CD14-positive monocyte (primary cell): ENCODE measurements at regions not wholly inside any gene's neighbourhood (a gene's known extent, or its start where the extent isn't known, plus 50 kb on each side); places are given as distances from the start of the nearest gene placed in this dataset.

Experiments used
- DNase-seq, 3 donors: peaks; one replicate each; pipeline ENCODE4 v3.0.0-alpha.2; 2011 to 2022
- H2AFZ ChIP-seq: 2 replicates; pipeline ENCODE4 v1.6.0; 2012; ENCODE audit warnings: mild to moderate bottlenecking, low read depth, low read length, inconsistent platforms; ENCODE audit not compliant: insufficient read depth, poor library complexity, severe bottlenecking
- H3K27ac ChIP-seq, 2 donors: 1 replicate in 1 of 2; 2 replicates in 1 of 2; pipeline ENCODE4 v1.5.1; 2012 to 2013; ENCODE audit warnings: low read length in 2 of 2, control low read depth in 1 of 2, inconsistent platforms in 1 of 2, low read depth in 1 of 2, mild to moderate bottlenecking in 1 of 2
- H3K27me3 ChIP-seq, 2 donors: one replicate each; pipeline versions ENCODE4 v1.6.0 to v1.6.1; 2011 to 2013; ENCODE audit warnings: low read length in 2 of 2; ENCODE audit not compliant: control insufficient read depth in 2 of 2, insufficient read depth in 2 of 2
- H3K36me3 ChIP-seq, 2 donors: replicated peaks in 1 of 2; 1 replicate in 1 of 2; 2 replicates in 1 of 2; pipeline versions ENCODE4 v1.5.1 to v1.6.1; 2012 to 2013; ENCODE audit warnings: low read length in 2 of 2, control low read depth in 1 of 2, inconsistent platforms in 1 of 2, mild to moderate bottlenecking in 1 of 2; ENCODE audit not compliant: insufficient read depth in 2 of 2, control insufficient read depth in 1 of 2
- H3K4me1 ChIP-seq, 2 donors: 1 replicate in 1 of 2; 2 replicates in 1 of 2; pipeline versions ENCODE4 v1.5.1 to v1.6.1; 2012 to 2013; ENCODE audit warnings: low read length in 2 of 2, control low read depth in 1 of 2, inconsistent platforms in 1 of 2, mild to moderate bottlenecking in 1 of 2, moderate library complexity in 1 of 2; ENCODE audit not compliant: insufficient read depth in 2 of 2, control insufficient read depth in 1 of 2
- H3K4me2 ChIP-seq: replicated peaks from 2 replicates; pipeline ENCODE3; 2012; ENCODE audit warnings: low read length, moderate library complexity, mild to moderate bottlenecking; ENCODE audit not compliant: poor library complexity, severe bottlenecking; ENCODE audit errors: extremely low read depth
- H3K4me3 ChIP-seq, 3 experiments: fragments of 200-600 bp in 1 of 3; sonication (generic) in 1 of 3; replicated peaks in 1 of 3; 1 replicate in 2 of 3; 2 replicates in 1 of 3; pipeline ENCODE4 v1.5.1; 2011 to 2013; ENCODE audit warnings: low read length in 3 of 3, mild to moderate bottlenecking in 3 of 3, control low read depth in 2 of 3, low read depth in 2 of 3, inconsistent platforms in 1 of 3, moderate library complexity in 1 of 3
- H3K79me2 ChIP-seq: 2 replicates; pipeline ENCODE4 v1.6.0; 2012; ENCODE audit warnings: mild to moderate bottlenecking, control low read depth, inconsistent platforms, low read length, moderate library complexity; ENCODE audit not compliant: insufficient read depth
- H3K9ac ChIP-seq: 2 replicates; pipeline ENCODE4 v1.6.0; 2017; ENCODE audit warnings: low read length, mild to moderate bottlenecking; ENCODE audit not compliant: insufficient read depth, poor library complexity, severe bottlenecking
- H3K9me3 ChIP-seq, 2 donors: replicated peaks in 1 of 2; 1 replicate in 1 of 2; 2 replicates in 1 of 2; pipeline versions ENCODE4 v1.5.1 to v1.6.1; 2012 to 2013; ENCODE audit warnings: low read length in 2 of 2, control low read depth in 1 of 2; ENCODE audit not compliant: control insufficient read depth in 1 of 2, insufficient read depth in 1 of 2
- H4K20me1 ChIP-seq: 2 replicates; pipeline ENCODE4 v1.6.0; 2012; ENCODE audit warnings: mild to moderate bottlenecking, low read length, control low read depth, moderate library complexity; ENCODE audit not compliant: insufficient read depth
- H3K27ac Mint-ChIP-seq, 7 donors: one replicate each; pipeline ENCODE4 v1.8.0; 2020; ENCODE audit warnings: mild to moderate bottlenecking in 7 of 7, mixed read lengths in 7 of 7, moderate library complexity in 6 of 7, inconsistent platforms in 2 of 7
- H3K27me3 Mint-ChIP-seq, 3 donors: one replicate each; pipeline ENCODE4 v1.8.0; 2021 to 2022; ENCODE audit warnings: low read depth in 3 of 3, mild to moderate bottlenecking in 3 of 3, mixed read lengths in 3 of 3, moderate library complexity in 3 of 3, inconsistent platforms in 1 of 3
- H3K36me3 Mint-ChIP-seq, 2 donors: one replicate each; pipeline ENCODE4 v1.8.0; 2020; ENCODE audit warnings: mixed read lengths in 2 of 2, inconsistent platforms in 1 of 2, mild to moderate bottlenecking in 1 of 2
- H3K4me1 Mint-ChIP-seq: one replicate; pipeline ENCODE4 v1.8.0; 2020; ENCODE audit warnings: mild to moderate bottlenecking, mixed read lengths
- H3K4me3 Mint-ChIP-seq, 2 donors: one replicate each; pipeline ENCODE4 v1.8.0; 2020; ENCODE audit warnings: mild to moderate bottlenecking in 2 of 2, mixed read lengths in 2 of 2, moderate library complexity in 1 of 2
- H3K9me3 Mint-ChIP-seq, 7 donors: one replicate each; pipeline ENCODE4 v1.8.0; 2020 to 2022; ENCODE audit warnings: mixed read lengths in 7 of 7, mild to moderate bottlenecking in 6 of 7, moderate library complexity in 6 of 7, inconsistent platforms in 2 of 7
- CTCF ChIP-seq: fragments of 200-600 bp; IDR thresholded peaks from one replicate; pipeline ENCODE4 v1.8.0; 2022; ENCODE audit warnings: antibody characterized with exemption, mild to moderate bottlenecking
- WGBS: methylation state at CpG from one replicate; pipeline ENCODE4 v1.1.5; 2013; ENCODE audit warnings: missing lambda C conversion rate; ENCODE audit not compliant: insufficient coverage; 5-methylcytosine and 5-hydroxymethylcytosine counted together
- intact Hi-C, 2 donors: fragments of 100-400 bp; cut with micrococcal nuclease; formaldehyde crosslinking; loops; one replicate each; pipeline versions ENCODE4 v1.15.0 to v1.15.1; 2023

GRCh38 chr20:41770965-41771364, 152.8 kb upstream of the CHD6 start:
- no peak overlapping the region for H3K4me3 ChIP-seq
- DNase-seq: no peak
- intact Hi-C loops: no loop called here
- H3K4me2 ChIP-seq: no peak overlapping the region
- no peak overlapping the region for H3K27ac ChIP-seq
- no peaks in the 10 kb centered on the region for H4K20me1 ChIP-seq
- peaks cover 8 to 11% of the 10 kb centered on the region in 2 donors for H3K9me3 ChIP-seq
- H3K4me3 Mint-ChIP-seq: no peak overlapping the region
- H3K27ac Mint-ChIP-seq: no peak overlapping the region
- H3K36me3 Mint-ChIP-seq: no peaks in the 10 kb centered on the region
- no peak overlapping the region for H3K9ac ChIP-seq
- no peaks in the 10 kb centered on the region for H3K4me1 ChIP-seq
- no peak overlapping the region for H2AFZ ChIP-seq
- no CpG with 5 or more reads among the region's 2 CpGs for WGBS
- no peak for TF ChIP-seq CTCF
- no peaks in the 10 kb centered on the region for H3K36me3 ChIP-seq
- peaks cover 2 to 5% (median 3%) of the 10 kb centered on the region in 3 donors for H3K27me3 Mint-ChIP-seq
- H3K4me1 Mint-ChIP-seq: no peaks in the 10 kb centered on the region
- no peaks in the 10 kb centered on the region for H3K27me3 ChIP-seq
- peaks cover 1 to 14% (median 5%) of the 10 kb centered on the region in 7 donors for H3K9me3 Mint-ChIP-seq
- no peaks in the 10 kb centered on the region for H3K79me2 ChIP-seq

- peaks cover 1 to 5% (median 2%) of the 10 kb centered on the region in 3 donors for H3K27me3 Mint-ChIP-seq
- H3K36me3 Mint-ChIP-seq: no peaks in the 10 kb centered on the region
- no peak for DNase-seq
These were observed 152.2 kb upstream of the CHD6 start for GRCh38 chr20:41770427-41770826.

More at GRCh38 chr20:41770427-41770826, 152.2 kb upstream of the CHD6 start:
- Histone ChIP-seq H3K4me2 (no peak overlapping the region), H2AFZ (no peak overlapping the region), H3K36me3 (no peaks in the 10 kb centered on the region), H3K9me3 (peaks cover 8 to 11% of the 10 kb centered on the region in 2 donors), H3K27ac (no peak overlapping the region), H3K27me3 (no peaks in the 10 kb centered on the region), H3K79me2 (no peaks in the 10 kb centered on the region), H3K4me3 (no peak overlapping the region), H4K20me1 (no peaks in the 10 kb centered on the region), H3K4me1 (no peaks in the 10 kb centered on the region), H3K9ac (no peak overlapping the region)
- Mint-ChIP-seq H3K4me1 (no peaks in the 10 kb centered on the region), H3K4me3 (no peak overlapping the region), H3K27ac (no peak overlapping the region), H3K9me3 (peaks cover 1 to 18% (median 5%) of the 10 kb centered on the region in 7 donors)
- intact Hi-C loops: no loop called here
- no peak for TF ChIP-seq CTCF
- WGBS: no CpG with 5 or more reads among the region's 3 CpGs
